ENCODE measurements at regions not wholly inside any gene's neighbourhood (a gene's known extent, or its start where the extent isn't known, plus 50 kb on each side); places are given as distances from the start of the nearest gene placed in this dataset.

- TF ChIP-seq CTCF (IDR thresholded peaks at IDR 0.05; ENCODE audit: low read depth, low read length, poor library complexity, severe bottlenecking) (no peak), EZH2phosphoT487 (IDR thresholded peaks at IDR 0.05; ENCODE audit: borderline replicate concordance, low read length) (no peak)
These were observed 680.4 kb downstream of the TDRD15 start for GRCh38 chr2:21804151-21804550.
